Neural progenitor cell (in vitro differentiated cells): ENCODE measurements at regions not wholly inside any gene's neighbourhood (a gene's known extent, or its start where the extent isn't known, plus 50 kb on each side); places are given as distances from the start of the nearest gene placed in this dataset.
"Not testable (repeated sequence)": the region's sequence is repeated elsewhere in the genome, so short reads cannot be mapped to it uniquely, and the experiment has no call there.

Experiments used
- DNase-seq: peaks from one replicate; pipeline ENCODE4 v3.0.0-alpha.2; 2016; ENCODE audit warnings: low spot score
- H2AFZ ChIP-seq: fragments of 200-600 bp; sonication (generic); replicated peaks from 2 replicates; pipeline ENCODE4 v1.6.1; 2016; ENCODE audit warnings: antibody characterized with exemption
- H3F3A ChIP-seq: fragments of 200-600 bp; sonication (generic); 2 replicates; pipeline ENCODE4 v1.6.1; 2016; ENCODE audit warnings: antibody characterized with exemption, low read depth
- H3K27ac ChIP-seq: fragments of 200-600 bp; sonication (generic); 2 replicates; pipeline ENCODE4 v1.5.1; 2016; ENCODE audit warnings: mild to moderate bottlenecking
- H3K27me3 ChIP-seq: fragments of 200-600 bp; sonication (generic); 2 replicates; pipeline ENCODE4 v1.6.1; 2016; ENCODE audit warnings: mild to moderate bottlenecking, moderate library complexity
- H3K36me3 ChIP-seq: fragments of 200-600 bp; sonication (generic); 2 replicates; pipeline ENCODE4 v1.5.1; 2016
- H3K4me1 ChIP-seq: fragments of 200-600 bp; sonication (generic); 2 replicates; pipeline ENCODE4 v1.6.1; 2016; ENCODE audit warnings: mixed run types
- H3K4me2 ChIP-seq: fragments of 200-600 bp; sonication (generic); 2 replicates; pipeline ENCODE4 v1.6.1; 2016
- H3K4me3 ChIP-seq: fragments of 200-600 bp; sonication (generic); 2 replicates; pipeline ENCODE4 v1.5.1; 2016
- H3K79me2 ChIP-seq: fragments of 200-600 bp; sonication (generic); 2 replicates; pipeline ENCODE4 v1.6.1; 2016; ENCODE audit warnings: low read depth
- H3K9ac ChIP-seq: fragments of 200-600 bp; sonication (generic); 2 replicates; pipeline ENCODE4 v1.6.1; 2016
- H3K9me3 ChIP-seq: fragments of 200-600 bp; sonication (generic); 2 replicates; pipeline ENCODE4 v1.5.1; 2016; ENCODE audit warnings: low read depth
- H4K20me1 ChIP-seq: fragments of 200-600 bp; sonication (generic); 2 replicates; pipeline ENCODE4 v1.6.1; 2016; ENCODE audit warnings: low read depth
- H3K27ac Mint-ChIP-seq: 3 replicates; pipeline ENCODE4 v1.8.0; 2021; ENCODE audit warnings: mixed read lengths
- H3K27me3 Mint-ChIP-seq: 2 replicates; pipeline ENCODE4 v1.8.0; 2022; ENCODE audit warnings: low read depth, mild to moderate bottlenecking, inconsistent platforms, moderate library complexity, mixed read lengths; ENCODE audit not compliant: insufficient read depth
- H3K36me3 Mint-ChIP-seq: 3 replicates; pipeline ENCODE4 v1.8.0; 2021; ENCODE audit warnings: mixed read lengths
- H3K4me1 Mint-ChIP-seq: 3 replicates; pipeline ENCODE4 v1.8.0; 2021; ENCODE audit warnings: mixed read lengths
- H3K4me3 Mint-ChIP-seq: 3 replicates; pipeline ENCODE4 v1.8.0; 2021; ENCODE audit warnings: mild to moderate bottlenecking, moderate library complexity, mixed read lengths
- H3K9me3 Mint-ChIP-seq: 3 replicates; pipeline ENCODE4 v1.8.0; 2020; ENCODE audit warnings: mixed read lengths

- not testable (repeated sequence) for H3K27me3 ChIP-seq, H3K9me3 ChIP-seq, H3K4me1 ChIP-seq, H3K4me2 ChIP-seq, H3K4me3 ChIP-seq, H3K79me2 ChIP-seq, H3K9ac ChIP-seq, H3F3A ChIP-seq, H3K4me1 Mint-ChIP-seq, H3K27ac Mint-ChIP-seq, H3K36me3 ChIP-seq, H3K36me3 Mint-ChIP-seq, H4K20me1 ChIP-seq, H3K27ac ChIP-seq, H3K27me3 Mint-ChIP-seq, H3K4me3 Mint-ChIP-seq, DNase-seq, H2AFZ ChIP-seq
- H3K9me3 Mint-ChIP-seq = peaks cover 20% of the 10 kb centered on the region
Measured at GRCh38 chr7:35152059-35152458, 101.8 kb downstream of the TBX20 start.

GRCh38 chr7:35148030-35148429 is 105.9 kb downstream of the TBX20 start:
- not testable (repeated sequence) for H2AFZ ChIP-seq, H3K9ac ChIP-seq, H3K36me3 Mint-ChIP-seq, DNase-seq, H3K4me3 Mint-ChIP-seq, H3K4me3 ChIP-seq, H3K27ac ChIP-seq, H3K4me1 ChIP-seq, H3K4me2 ChIP-seq, H3K27ac Mint-ChIP-seq, H3K79me2 ChIP-seq, H3K4me1 Mint-ChIP-seq, H3F3A ChIP-seq, H3K27me3 Mint-ChIP-seq, H4K20me1 ChIP-seq, H3K9me3 ChIP-seq, H3K27me3 ChIP-seq, H3K36me3 ChIP-seq, H3K9me3 Mint-ChIP-seq

- H3F3A ChIP-seq = not testable (repeated sequence)
Measured at GRCh38 chr7:35142125-35142524, 104.8 kb upstream of the DPY19L1 start.

GRCh38 chr7:35139281-35139680 is 102.0 kb upstream of the DPY19L1 start:
- not testable (repeated sequence) for H3K4me1 Mint-ChIP-seq, H3K27me3 Mint-ChIP-seq, H3K4me3 Mint-ChIP-seq, H2AFZ ChIP-seq, H3K27me3 ChIP-seq, H3K4me2 ChIP-seq, H3K36me3 ChIP-seq, H3K27ac ChIP-seq, H3K9ac ChIP-seq, DNase-seq, H3K9me3 ChIP-seq, H3K27ac Mint-ChIP-seq, H3K79me2 ChIP-seq, H4K20me1 ChIP-seq, H3K36me3 Mint-ChIP-seq, H3K4me1 ChIP-seq, H3K9me3 Mint-ChIP-seq, H3K4me3 ChIP-seq, H3F3A ChIP-seq

More at GRCh38 chr7:35142125-35142524, 104.8 kb upstream of the DPY19L1 start:
- H3K27ac Mint-ChIP-seq, DNase-seq, H3K4me1 Mint-ChIP-seq, H3K27me3 Mint-ChIP-seq, H3K4me3 Mint-ChIP-seq, H3K27me3 ChIP-seq, H3K4me1 ChIP-seq, H3K9me3 Mint-ChIP-seq, H3K9ac ChIP-seq, H4K20me1 ChIP-seq, H3K36me3 ChIP-seq, H3K4me2 ChIP-seq, H3K79me2 ChIP-seq, H3K9me3 ChIP-seq, H3K27ac ChIP-seq, H3K36me3 Mint-ChIP-seq, H3K4me3 ChIP-seq, H2AFZ ChIP-seq: not testable (repeated sequence)

- H3K36me3 Mint-ChIP-seq, DNase-seq, H3K27me3 Mint-ChIP-seq, H4K20me1 ChIP-seq, H3K27ac ChIP-seq, H3K4me2 ChIP-seq, H3F3A ChIP-seq, H3K79me2 ChIP-seq, H3K4me3 ChIP-seq, H3K4me3 Mint-ChIP-seq, H3K36me3 ChIP-seq, H2AFZ ChIP-seq, H3K9ac ChIP-seq, H3K27me3 ChIP-seq, H3K4me1 ChIP-seq, H3K9me3 ChIP-seq, H3K9me3 Mint-ChIP-seq, H3K4me1 Mint-ChIP-seq, H3K27ac Mint-ChIP-seq: not testable (repeated sequence)
Measured at GRCh38 chr7:35133465-35133864, 96.2 kb upstream of the DPY19L1 start.

- not testable (repeated sequence) for H3F3A ChIP-seq, H3K79me2 ChIP-seq, H3K4me3 ChIP-seq, H4K20me1 ChIP-seq, H3K27ac Mint-ChIP-seq, H3K27me3 ChIP-seq, H3K36me3 Mint-ChIP-seq, H3K4me1 ChIP-seq, H3K4me1 Mint-ChIP-seq, H3K9ac ChIP-seq, H2AFZ ChIP-seq, H3K27me3 Mint-ChIP-seq, H3K9me3 Mint-ChIP-seq, H3K4me3 Mint-ChIP-seq, H3K9me3 ChIP-seq, H3K27ac ChIP-seq, H3K4me2 ChIP-seq, H3K36me3 ChIP-seq
- DNase-seq = peak; percentile 2
Measured at GRCh38 chr7:35133011-35133410, 95.7 kb upstream of the DPY19L1 start.

GRCh38 chr7:35128662-35129061 is 91.4 kb upstream of the DPY19L1 start:
- H3K9me3 ChIP-seq, H3K4me2 ChIP-seq, H3K27ac Mint-ChIP-seq, H3K36me3 Mint-ChIP-seq, H3K36me3 ChIP-seq, H3K27me3 Mint-ChIP-seq, H3K9me3 Mint-ChIP-seq, H2AFZ ChIP-seq, H3F3A ChIP-seq, H3K9ac ChIP-seq, H3K79me2 ChIP-seq, H3K4me1 Mint-ChIP-seq, DNase-seq, H3K4me3 Mint-ChIP-seq, H3K4me3 ChIP-seq, H4K20me1 ChIP-seq, H3K27me3 ChIP-seq, H3K4me1 ChIP-seq, H3K27ac ChIP-seq: not testable (repeated sequence)

- DNase-seq, H3K4me2 ChIP-seq, H3K36me3 ChIP-seq, H3K9me3 Mint-ChIP-seq, H3K27ac Mint-ChIP-seq, H3K4me3 ChIP-seq, H3K4me1 ChIP-seq, H3K27ac ChIP-seq, H3K4me1 Mint-ChIP-seq, H3K36me3 Mint-ChIP-seq, H2AFZ ChIP-seq, H4K20me1 ChIP-seq, H3K9ac ChIP-seq, H3K4me3 Mint-ChIP-seq, H3K27me3 Mint-ChIP-seq, H3F3A ChIP-seq, H3K9me3 ChIP-seq, H3K27me3 ChIP-seq, H3K79me2 ChIP-seq: not testable (repeated sequence)
Measured at GRCh38 chr7:35118526-35118925, 81.2 kb upstream of the DPY19L1 start.

GRCh38 chr7:35106667-35107066 is 69.4 kb upstream of the DPY19L1 start:
- H3K4me3 Mint-ChIP-seq, H3K36me3 Mint-ChIP-seq, H3F3A ChIP-seq, H3K9me3 ChIP-seq, H3K4me3 ChIP-seq, H3K27me3 ChIP-seq, H3K9ac ChIP-seq, H3K27me3 Mint-ChIP-seq, H3K4me2 ChIP-seq, H3K9me3 Mint-ChIP-seq, H4K20me1 ChIP-seq, H3K79me2 ChIP-seq, H3K36me3 ChIP-seq, H3K27ac Mint-ChIP-seq, H3K4me1 ChIP-seq, H2AFZ ChIP-seq, DNase-seq, H3K4me1 Mint-ChIP-seq, H3K27ac ChIP-seq: not testable (repeated sequence)
